CD4-positive, alpha-beta T cell (primary cell): ENCODE measurements at regions not wholly inside any gene's neighbourhood (a gene's known extent, or its start where the extent isn't known, plus 50 kb on each side); places are given as distances from the start of the nearest gene placed in this dataset.

Source experiments
- ATAC-seq: fragments of 200-7000 bp; cut with Tn5 transposase; one replicate; pipeline ENCODE4 v1.10.0; 2022; ENCODE audit warnings: mild to moderate bottlenecking; ENCODE audit not compliant: poor library complexity
- CTCF ChIA-PET: fragments of 350-600 bp; sonication (Branson Sonifier 250); formaldehyde crosslinking; loops from one replicate; lab custom pipeline; 2021; ENCODE audit warnings: antibody characterized with exemption, inconsistent platforms; lab: Charles Lee
- POLR2A ChIA-PET: fragments of 350-600 bp; sonication (Branson Sonifier 250); formaldehyde crosslinking; loops from one replicate; lab custom pipeline; 2021; ENCODE audit warnings: antibody characterized with exemption, inconsistent platforms; lab: Charles Lee
- DNase-seq, 14 experiments: peaks; one replicate each; pipeline ENCODE4 v3.0.0-alpha.2; 2013 to 2020; ENCODE audit warnings: mixed read lengths in 2 of 14
- H3K27ac ChIP-seq, 2 donors: one replicate each; pipeline versions ENCODE4 v1.5.1 to v1.7.0; 2013; ENCODE audit warnings: low read length in 2 of 2, low read depth in 1 of 2, mild to moderate bottlenecking in 1 of 2
- H3K27me3 ChIP-seq, 2 experiments: 1 replicate in 1 of 2; 2 replicates in 1 of 2; pipeline versions ENCODE4 v1.6.1 to v1.7.0; 2013; ENCODE audit warnings: low read length in 2 of 2, control low read depth in 1 of 2, mild to moderate bottlenecking in 1 of 2, moderate library complexity in 1 of 2; ENCODE audit not compliant: insufficient read depth in 2 of 2, control insufficient read depth in 1 of 2
- H3K36me3 ChIP-seq: one replicate; pipeline ENCODE4 v1.6.1; 2013; ENCODE audit warnings: low read length, control low read depth; ENCODE audit not compliant: insufficient read depth
- H3K4me1 ChIP-seq: one replicate; pipeline ENCODE4 v1.6.1; 2013; ENCODE audit warnings: low read length, control low read depth; ENCODE audit not compliant: insufficient read depth
- H3K4me3 ChIP-seq: one replicate; pipeline ENCODE4 v1.5.1; 2013; ENCODE audit warnings: mild to moderate bottlenecking, low read length, moderate library complexity
- H3K9me3 ChIP-seq, 2 experiments: 1 replicate in 1 of 2; 2 replicates in 1 of 2; pipeline versions ENCODE4 v1.6.1 to v1.7.0; 2013; ENCODE audit warnings: low read length in 2 of 2, mild to moderate bottlenecking in 2 of 2, control low read depth in 1 of 2, moderate library complexity in 1 of 2; ENCODE audit not compliant: control insufficient read depth in 1 of 2, insufficient read depth in 1 of 2
- H3K27ac Mint-ChIP-seq: one replicate; pipeline ENCODE4 v1.8.0; 2020; ENCODE audit warnings: mixed read lengths
- H3K27me3 Mint-ChIP-seq: one replicate; pipeline ENCODE4 v1.8.0; 2021; ENCODE audit warnings: mixed read lengths
- H3K36me3 Mint-ChIP-seq: one replicate; pipeline ENCODE4 v1.8.0; 2021; ENCODE audit warnings: low read depth, mixed read lengths
- H3K4me1 Mint-ChIP-seq: one replicate; pipeline ENCODE4 v1.8.0; 2021; ENCODE audit warnings: low read depth, mixed read lengths
- H3K4me3 Mint-ChIP-seq: one replicate; pipeline ENCODE4 v1.8.0; 2020; ENCODE audit warnings: mild to moderate bottlenecking, mixed read lengths
- H3K9me3 Mint-ChIP-seq: one replicate; pipeline ENCODE4 v1.8.0; 2020; ENCODE audit warnings: mixed read lengths
- intact Hi-C, 2 experiments: fragments of 100-400 bp; cut with DNase I in 1 of 2; cut with micrococcal nuclease in 1 of 2; formaldehyde crosslinking; loops; one replicate each; pipeline versions ENCODE4 v1.15.1 to v1.9.0; 2023 to 2025; cut with DNase I, micrococcal nuclease
- TF ChIP-seq, protein P1 (sequence below): fragments of 200-600 bp; IDR thresholded peaks from one replicate; pipeline ENCODE4 v1.8.0; 2022; ENCODE audit warnings: antibody characterized with exemption, mild to moderate bottlenecking

DNA sequence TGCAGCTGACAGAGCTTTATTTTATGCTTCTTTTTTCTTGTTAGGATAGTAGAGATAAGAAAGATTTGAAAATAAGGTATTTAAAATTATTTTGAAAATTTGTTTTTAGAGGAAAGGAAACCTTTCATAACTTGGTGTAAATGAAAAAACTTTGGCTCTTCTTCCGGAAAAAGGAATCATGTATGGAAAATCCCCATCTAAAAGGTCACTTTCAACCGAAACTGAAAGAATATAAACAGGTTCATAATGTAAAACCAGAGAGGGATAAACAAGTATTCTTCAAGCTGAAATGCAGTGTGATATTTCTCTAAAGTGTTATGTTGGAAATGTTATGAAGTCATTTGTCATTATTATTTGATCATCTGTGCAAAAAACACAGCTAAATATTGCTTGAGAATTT, 246.8 kb downstream of the NFKBIZ start:
- no peaks in the 10 kb centered on the region for H3K9me3 ChIP-seq
- no peaks in the 10 kb centered on the region for H3K9me3 Mint-ChIP-seq
- ChIA-PET POLR2A (interaction anchor here (1.1 kb wide), 1 partner anchor 18 kb away, joined by 3 read pairs; no protein-coding TSS in a partner anchor), CTCF (no interaction called here)
- DNase-seq (no peak), ATAC-seq (no peak)
- no peak overlapping the region for H3K4me3 Mint-ChIP-seq
- no peak overlapping the region for H3K4me3 ChIP-seq
- H3K36me3 Mint-ChIP-seq, result no peaks in the 10 kb centered on the region
- H3K27ac ChIP-seq, result no peak overlapping the region
- H3K4me1 ChIP-seq, result peaks cover 4% of the 10 kb centered on the region
- H3K36me3 ChIP-seq, result no peaks in the 10 kb centered on the region
- peaks cover 27% of the 10 kb centered on the region for H3K4me1 Mint-ChIP-seq
- TF ChIP-seq, protein P1, sequence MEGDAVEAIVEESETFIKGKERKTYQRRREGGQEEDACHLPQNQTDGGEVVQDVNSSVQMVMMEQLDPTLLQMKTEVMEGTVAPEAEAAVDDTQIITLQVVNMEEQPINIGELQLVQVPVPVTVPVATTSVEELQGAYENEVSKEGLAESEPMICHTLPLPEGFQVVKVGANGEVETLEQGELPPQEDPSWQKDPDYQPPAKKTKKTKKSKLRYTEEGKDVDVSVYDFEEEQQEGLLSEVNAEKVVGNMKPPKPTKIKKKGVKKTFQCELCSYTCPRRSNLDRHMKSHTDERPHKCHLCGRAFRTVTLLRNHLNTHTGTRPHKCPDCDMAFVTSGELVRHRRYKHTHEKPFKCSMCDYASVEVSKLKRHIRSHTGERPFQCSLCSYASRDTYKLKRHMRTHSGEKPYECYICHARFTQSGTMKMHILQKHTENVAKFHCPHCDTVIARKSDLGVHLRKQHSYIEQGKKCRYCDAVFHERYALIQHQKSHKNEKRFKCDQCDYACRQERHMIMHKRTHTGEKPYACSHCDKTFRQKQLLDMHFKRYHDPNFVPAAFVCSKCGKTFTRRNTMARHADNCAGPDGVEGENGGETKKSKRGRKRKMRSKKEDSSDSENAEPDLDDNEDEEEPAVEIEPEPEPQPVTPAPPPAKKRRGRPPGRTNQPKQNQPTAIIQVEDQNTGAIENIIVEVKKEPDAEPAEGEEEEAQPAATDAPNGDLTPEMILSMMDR, result no peak
- no peak overlapping the region for H3K27ac Mint-ChIP-seq
- no peaks in the 10 kb centered on the region for H3K27me3 Mint-ChIP-seq
- no peaks in the 10 kb centered on the region for H3K27me3 ChIP-seq
- intact Hi-C loops, result no loop called here

DNA sequence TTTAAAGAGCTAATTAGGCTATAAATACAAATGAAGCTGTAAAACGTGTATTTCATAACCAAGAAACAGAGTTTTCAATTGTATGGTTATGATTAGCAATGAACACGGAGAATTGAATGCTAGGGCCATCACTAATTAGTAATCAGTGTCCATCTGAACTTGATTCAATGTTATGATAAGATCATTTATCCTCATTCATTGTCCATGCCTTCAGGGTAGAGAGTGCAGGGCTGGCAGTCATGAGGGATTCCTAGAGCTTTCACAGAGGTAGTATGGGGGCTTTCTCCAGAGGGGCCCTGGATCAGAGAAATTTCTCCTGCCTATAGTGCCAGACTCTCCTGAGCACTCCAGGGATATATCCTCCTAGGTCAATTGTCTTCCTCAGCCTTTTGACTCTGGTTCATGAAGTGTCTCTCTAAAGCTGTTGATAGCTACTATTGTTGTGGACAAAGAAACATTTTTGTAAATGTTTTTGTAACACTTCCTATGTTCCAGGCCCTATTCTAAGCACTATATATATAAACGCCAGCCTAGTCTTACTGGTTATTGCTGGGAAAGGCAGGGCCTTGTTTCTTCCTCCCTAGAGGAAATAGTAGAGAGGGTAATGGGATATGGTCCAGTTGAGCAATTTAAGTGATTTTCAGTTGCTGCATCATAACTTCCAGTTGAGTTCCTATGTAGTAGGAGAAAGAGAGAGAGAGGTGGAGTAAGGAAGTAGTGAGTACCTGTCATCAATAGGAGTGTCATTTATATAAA, 249.0 kb downstream of the NFKBIZ start:
- Mint-ChIP-seq H3K36me3 (no peaks in the 10 kb centered on the region), H3K27ac (no peak overlapping the region), H3K4me3 (no peak overlapping the region), H3K27me3 (no peaks in the 10 kb centered on the region), H3K4me1 (peaks cover 12% of the 10 kb centered on the region), H3K9me3 (no peaks in the 10 kb centered on the region)
- Histone ChIP-seq H3K9me3 (no peaks in the 10 kb centered on the region), H3K27ac (no peak overlapping the region), H3K36me3 (no peaks in the 10 kb centered on the region), H3K27me3 (no peaks in the 10 kb centered on the region), H3K4me3 (no peak overlapping the region), H3K4me1 (peaks cover 2% of the 10 kb centered on the region)
- intact Hi-C loops, result no loop called here
- ChIA-PET POLR2A (interaction anchor here (0.9 kb wide), 1 partner anchor 248 kb away, joined by 3 read pairs; no protein-coding TSS in a partner anchor), CTCF (interaction anchor here (0.9 to 1.1 kb wide), 2 partner anchors 12 to 13 kb away, joined by 3 read pairs; no protein-coding TSS in a partner anchor)
- DNase-seq (no peak), ATAC-seq (no peak)
- TF ChIP-seq, protein P1, result no peak

DNA sequence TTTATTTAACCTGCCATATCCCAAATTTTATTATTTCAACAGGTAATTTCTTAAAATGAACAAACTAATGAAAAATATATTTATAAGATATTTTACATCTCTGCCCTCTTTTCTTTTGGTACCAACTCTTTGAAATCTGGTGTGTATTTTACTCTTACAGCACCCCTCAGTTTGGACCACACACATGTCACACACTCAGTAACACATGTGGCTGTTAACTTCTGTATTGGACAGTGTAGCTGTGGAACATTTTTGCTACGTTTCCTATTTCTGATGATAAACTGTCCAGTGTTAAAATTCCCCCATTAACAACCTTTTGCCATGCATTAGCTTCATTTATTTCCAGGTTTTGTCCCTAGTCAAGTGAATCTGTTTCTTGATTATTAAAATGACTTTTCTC, 250.6 kb downstream of the NFKBIZ start:
- POLR2A ChIA-PET, result no interaction called here
- H3K36me3 Mint-ChIP-seq, result no peaks in the 10 kb centered on the region
- intact Hi-C loops, result no loop called here
- Histone ChIP-seq H3K36me3 (no peaks in the 10 kb centered on the region), H3K27ac (no peak overlapping the region), H3K4me1 (no peaks in the 10 kb centered on the region), H3K4me3 (no peak overlapping the region), H3K9me3 (no peaks in the 10 kb centered on the region), H3K27me3 (no peaks in the 10 kb centered on the region)
- H3K4me3 Mint-ChIP-seq, result no peak overlapping the region
- CTCF ChIA-PET, result interaction anchor here (1.7 kb wide), 1 partner anchor 11 kb away, joined by 3 read pairs; no protein-coding TSS in a partner anchor
- ATAC-seq, result no peak
- no peaks in the 10 kb centered on the region for H3K27me3 Mint-ChIP-seq
- no peaks in the 10 kb centered on the region for H3K4me1 Mint-ChIP-seq
- H3K9me3 Mint-ChIP-seq, result no peaks in the 10 kb centered on the region
- no peak overlapping the region for H3K27ac Mint-ChIP-seq
- TF ChIP-seq, protein P1, result no peak
- DNase-seq, result no peak
